ENCODE measurements at regions not wholly inside any gene's neighbourhood (a gene's known extent, or its start where the extent isn't known, plus 50 kb on each side); places are given as distances from the start of the nearest gene placed in this dataset.

- TF ChIP-seq MYC (IDR thresholded peaks at IDR 0.05; ENCODE audit: low read depth, low read length) (no peak), CTCF (IDR thresholded peaks at IDR 0.05; ENCODE audit: low read depth, low read length) (no peak), MAX (IDR thresholded peaks at IDR 0.05; ENCODE audit: low read depth, low read length) (no peak), POLR2A (IDR thresholded peaks at IDR 0.05; ENCODE audit: extremely low read depth, insufficient read length) (no peak)
Observed at GRCh38 chr9:118418887-118419565, 714.8 kb downstream of the TLR4 start.
